Hepatocyte (in vitro differentiated cells): ENCODE measurements at regions not wholly inside any gene's neighbourhood (a gene's known extent, or its start where the extent isn't known, plus 50 kb on each side); places are given as distances from the start of the nearest gene placed in this dataset.

Source experiments
- EZH2 ChIP-seq: fragments of 200-600 bp; sonication (generic); IDR thresholded peaks from 2 replicates; pipeline ENCODE4 v1.6.1; 2016; ENCODE audit warnings: antibody characterized with exemption, mild to moderate bottlenecking, borderline replicate concordance
- TF ChIP-seq, protein P1 (sequence below): fragments of 200-600 bp; sonication (generic); IDR thresholded peaks from 2 replicates; pipeline ENCODE4 v1.5.1; 2016; ENCODE audit warnings: antibody characterized with exemption, mild to moderate bottlenecking; ENCODE audit not compliant: poor library complexity

DNA sequence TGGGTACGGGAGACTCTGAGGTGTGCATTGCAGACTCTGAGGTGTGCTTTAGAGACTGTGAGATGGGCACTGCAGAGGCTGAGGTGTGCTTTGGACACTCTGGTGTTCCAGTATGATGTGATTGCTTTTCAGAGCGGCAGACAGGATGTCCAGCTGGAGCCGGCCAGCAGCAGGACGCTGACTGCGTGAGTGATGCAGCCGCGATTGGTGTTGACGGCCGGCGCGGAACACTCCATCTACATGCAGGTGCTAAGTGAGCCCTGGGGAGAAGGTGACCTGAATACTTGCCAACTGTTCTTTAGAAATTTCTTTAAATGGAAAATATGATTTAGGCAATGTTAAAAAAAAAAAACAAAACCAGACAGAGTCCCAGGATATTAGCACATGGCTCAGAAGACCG is 103.1 kb upstream of the PPP2R3B start:
- TF ChIP-seq, protein P1, sequence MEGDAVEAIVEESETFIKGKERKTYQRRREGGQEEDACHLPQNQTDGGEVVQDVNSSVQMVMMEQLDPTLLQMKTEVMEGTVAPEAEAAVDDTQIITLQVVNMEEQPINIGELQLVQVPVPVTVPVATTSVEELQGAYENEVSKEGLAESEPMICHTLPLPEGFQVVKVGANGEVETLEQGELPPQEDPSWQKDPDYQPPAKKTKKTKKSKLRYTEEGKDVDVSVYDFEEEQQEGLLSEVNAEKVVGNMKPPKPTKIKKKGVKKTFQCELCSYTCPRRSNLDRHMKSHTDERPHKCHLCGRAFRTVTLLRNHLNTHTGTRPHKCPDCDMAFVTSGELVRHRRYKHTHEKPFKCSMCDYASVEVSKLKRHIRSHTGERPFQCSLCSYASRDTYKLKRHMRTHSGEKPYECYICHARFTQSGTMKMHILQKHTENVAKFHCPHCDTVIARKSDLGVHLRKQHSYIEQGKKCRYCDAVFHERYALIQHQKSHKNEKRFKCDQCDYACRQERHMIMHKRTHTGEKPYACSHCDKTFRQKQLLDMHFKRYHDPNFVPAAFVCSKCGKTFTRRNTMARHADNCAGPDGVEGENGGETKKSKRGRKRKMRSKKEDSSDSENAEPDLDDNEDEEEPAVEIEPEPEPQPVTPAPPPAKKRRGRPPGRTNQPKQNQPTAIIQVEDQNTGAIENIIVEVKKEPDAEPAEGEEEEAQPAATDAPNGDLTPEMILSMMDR = no peak
- no peak for TF ChIP-seq EZH2
